ENCODE measurements at regions not wholly inside any gene's neighbourhood (a gene's known extent, or its start where the extent isn't known, plus 50 kb on each side); places are given as distances from the start of the nearest gene placed in this dataset.

DNA sequence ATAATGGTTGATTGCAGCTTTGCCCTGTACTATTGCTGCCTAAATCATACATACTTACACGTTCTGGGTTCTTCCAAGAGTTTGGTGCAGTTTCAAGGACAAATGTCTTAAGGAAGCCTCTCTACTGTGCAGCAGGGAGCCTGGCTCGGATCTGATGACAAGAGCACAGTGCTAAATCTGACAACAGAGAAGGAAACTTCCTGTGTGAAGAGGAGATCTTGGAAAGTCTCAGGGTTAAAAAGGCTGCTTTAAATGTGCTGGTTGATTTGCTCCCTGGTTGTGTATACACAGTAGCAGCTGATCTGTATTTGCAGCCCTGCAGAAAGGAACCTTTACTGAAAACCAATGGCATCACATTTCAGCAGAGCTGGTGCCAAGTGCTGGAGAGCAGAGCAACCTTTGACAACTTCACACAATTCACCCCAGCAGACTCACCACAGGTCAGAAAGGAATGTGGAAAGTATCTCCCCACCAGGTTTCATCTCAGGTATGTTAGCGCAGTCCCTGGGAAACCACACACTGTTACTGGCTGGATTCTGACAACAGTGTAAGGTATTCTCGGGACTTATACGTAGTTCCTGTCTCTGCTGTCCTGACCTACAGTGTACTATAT lies 355.0 kb upstream of the ESRRG start:
- Histone ChIP-seq H3K36me3 (ENCODE audit: insufficient read depth, low read length) (no peaks in the 10 kb centered on the region), H3K9ac (ENCODE audit: low read depth, low read length, poor library complexity, severe bottlenecking) (no peak overlapping the region), H2AFZ (ENCODE audit: low read length) (no peak overlapping the region), H3K9me3 (ENCODE audit: insufficient read depth, low read depth, low read length) (no peaks in the 10 kb centered on the region; the same call in 1 of the 2 replicates), H3K79me2 (ENCODE audit: insufficient read depth, low read length) (no peaks in the 10 kb centered on the region), H3F3A (ENCODE audit: low read depth) (no peaks in the 10 kb centered on the region), H3K4me3 (ENCODE audit: low read length, poor library complexity, severe bottlenecking) (no peak overlapping the region), H3K9me2 (replicated peaks; ENCODE audit: low read depth, low read length) (no peaks in the 10 kb centered on the region), H3K4me2 (ENCODE audit: low read depth, low read length, poor library complexity, severe bottlenecking) (no peak overlapping the region), H3K4me1 (ENCODE audit: insufficient read depth, low read length, poor library complexity, severe bottlenecking) (no peaks in the 10 kb centered on the region), H3K27me3 (ENCODE audit: insufficient read depth, low read length, poor library complexity, severe bottlenecking) (no peaks in the 10 kb centered on the region), H4K20me1 (ENCODE audit: insufficient read depth, low read length, poor library complexity, severe bottlenecking) (no peaks in the 10 kb centered on the region)
- TF ChIP-seq, protein P1, sequence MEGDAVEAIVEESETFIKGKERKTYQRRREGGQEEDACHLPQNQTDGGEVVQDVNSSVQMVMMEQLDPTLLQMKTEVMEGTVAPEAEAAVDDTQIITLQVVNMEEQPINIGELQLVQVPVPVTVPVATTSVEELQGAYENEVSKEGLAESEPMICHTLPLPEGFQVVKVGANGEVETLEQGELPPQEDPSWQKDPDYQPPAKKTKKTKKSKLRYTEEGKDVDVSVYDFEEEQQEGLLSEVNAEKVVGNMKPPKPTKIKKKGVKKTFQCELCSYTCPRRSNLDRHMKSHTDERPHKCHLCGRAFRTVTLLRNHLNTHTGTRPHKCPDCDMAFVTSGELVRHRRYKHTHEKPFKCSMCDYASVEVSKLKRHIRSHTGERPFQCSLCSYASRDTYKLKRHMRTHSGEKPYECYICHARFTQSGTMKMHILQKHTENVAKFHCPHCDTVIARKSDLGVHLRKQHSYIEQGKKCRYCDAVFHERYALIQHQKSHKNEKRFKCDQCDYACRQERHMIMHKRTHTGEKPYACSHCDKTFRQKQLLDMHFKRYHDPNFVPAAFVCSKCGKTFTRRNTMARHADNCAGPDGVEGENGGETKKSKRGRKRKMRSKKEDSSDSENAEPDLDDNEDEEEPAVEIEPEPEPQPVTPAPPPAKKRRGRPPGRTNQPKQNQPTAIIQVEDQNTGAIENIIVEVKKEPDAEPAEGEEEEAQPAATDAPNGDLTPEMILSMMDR (conservative IDR thresholded peaks at IDR 0.05; ENCODE audit: low read length): no peak
- TF ChIP-seq EZH2phosphoT487 (IDR thresholded peaks at IDR 0.05; ENCODE audit: borderline replicate concordance): no peak

DNA sequence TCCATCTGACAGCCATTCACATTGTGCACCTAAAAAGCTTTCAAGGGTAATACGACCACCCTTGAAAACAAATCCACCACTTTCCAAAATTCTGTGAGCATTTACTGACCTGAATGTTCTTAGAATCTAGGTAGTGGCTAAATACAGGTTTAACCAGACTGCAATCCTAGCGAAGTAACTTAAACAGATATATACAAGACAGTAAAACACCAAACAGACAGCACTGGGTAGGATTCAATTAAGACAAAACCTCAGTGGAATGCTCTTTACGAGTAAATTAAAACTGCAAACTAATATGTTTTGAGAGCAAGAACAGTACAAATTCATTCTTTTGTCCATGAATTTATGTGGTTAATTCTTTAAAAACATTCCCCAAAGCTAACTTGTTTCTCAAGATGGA lies 354.2 kb upstream of the ESRRG start:
- no peak overlapping the region for H3K4me2 ChIP-seq (ENCODE audit: low read depth, low read length, poor library complexity, severe bottlenecking)
- no peak overlapping the region for H2AFZ ChIP-seq (ENCODE audit: low read length)
- H3K9ac ChIP-seq (ENCODE audit: low read depth, low read length, poor library complexity, severe bottlenecking): no peak overlapping the region
- H3K79me2 ChIP-seq (ENCODE audit: insufficient read depth, low read length): no peaks in the 10 kb centered on the region
- no peaks in the 10 kb centered on the region for H4K20me1 ChIP-seq (ENCODE audit: insufficient read depth, low read length, poor library complexity, severe bottlenecking)
- H3K9me3 ChIP-seq (ENCODE audit: insufficient read depth, low read depth, low read length): no peaks in the 10 kb centered on the region; the same call in 1 of the 2 replicates
- H3F3A ChIP-seq (ENCODE audit: low read depth): no peaks in the 10 kb centered on the region
- no peak overlapping the region for H3K4me3 ChIP-seq (ENCODE audit: low read length, poor library complexity, severe bottlenecking)
- no peaks in the 10 kb centered on the region for H3K36me3 ChIP-seq (ENCODE audit: insufficient read depth, low read length)
- TF ChIP-seq, protein P1 (conservative IDR thresholded peaks at IDR 0.05; ENCODE audit: low read length): no peak
- no peak for TF ChIP-seq EZH2phosphoT487 (IDR thresholded peaks at IDR 0.05; ENCODE audit: borderline replicate concordance)
- no peaks in the 10 kb centered on the region for H3K4me1 ChIP-seq (ENCODE audit: insufficient read depth, low read length, poor library complexity, severe bottlenecking)
- H3K27me3 ChIP-seq (ENCODE audit: insufficient read depth, low read length, poor library complexity, severe bottlenecking): no peaks in the 10 kb centered on the region
- no peaks in the 10 kb centered on the region for H3K9me2 ChIP-seq (replicated peaks; ENCODE audit: low read depth, low read length)

DNA sequence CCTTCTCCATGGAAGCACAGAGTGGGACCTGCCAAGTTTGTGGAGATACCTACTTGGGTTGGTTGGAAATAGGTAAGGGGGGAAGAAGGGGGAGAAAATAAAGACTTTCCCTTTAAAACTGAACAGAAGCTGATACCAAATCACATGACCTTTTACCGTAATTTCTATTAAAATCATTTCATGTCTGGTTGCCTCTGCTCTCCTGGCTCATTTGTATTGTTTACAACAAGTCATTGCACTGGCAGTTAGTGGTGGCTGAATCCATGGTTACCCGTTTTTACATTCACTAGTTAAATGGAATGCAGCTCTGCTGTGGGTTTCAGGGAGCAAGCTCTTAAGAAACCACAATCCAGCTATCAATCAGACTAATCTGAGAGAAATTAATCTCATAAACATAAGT lies 353.7 kb upstream of the ESRRG start:
- no peaks in the 10 kb centered on the region for H3K79me2 ChIP-seq (ENCODE audit: insufficient read depth, low read length)
- no peak overlapping the region for H2AFZ ChIP-seq (ENCODE audit: low read length)

More for the DNA sequence above, 353.7 kb upstream of the ESRRG start:
- no peak overlapping the region for H3K4me2 ChIP-seq (ENCODE audit: low read depth, low read length, poor library complexity, severe bottlenecking)
- H3K36me3 ChIP-seq (ENCODE audit: insufficient read depth, low read length): no peaks in the 10 kb centered on the region
- H3K4me1 ChIP-seq (ENCODE audit: insufficient read depth, low read length, poor library complexity, severe bottlenecking): no peaks in the 10 kb centered on the region
- no peaks in the 10 kb centered on the region for H3K27me3 ChIP-seq (ENCODE audit: insufficient read depth, low read length, poor library complexity, severe bottlenecking)
- H3K9ac ChIP-seq (ENCODE audit: low read depth, low read length, poor library complexity, severe bottlenecking): no peak overlapping the region
- no peaks in the 10 kb centered on the region for H3F3A ChIP-seq (ENCODE audit: low read depth)
- no peak overlapping the region for H3K4me3 ChIP-seq (ENCODE audit: low read length, poor library complexity, severe bottlenecking)
- H3K9me2 ChIP-seq (replicated peaks; ENCODE audit: low read depth, low read length): no peaks in the 10 kb centered on the region
- no peaks in the 10 kb centered on the region for H4K20me1 ChIP-seq (ENCODE audit: insufficient read depth, low read length, poor library complexity, severe bottlenecking)
- TF ChIP-seq, protein P1 (conservative IDR thresholded peaks at IDR 0.05; ENCODE audit: low read length): no peak
- no peak for TF ChIP-seq EZH2phosphoT487 (IDR thresholded peaks at IDR 0.05; ENCODE audit: borderline replicate concordance)
- H3K9me3 ChIP-seq (ENCODE audit: insufficient read depth, low read depth, low read length): no peaks in the 10 kb centered on the region; the same call in 1 of the 2 replicates

Data from Loucy (cell line).